Astrocyte of the spinal cord (primary cell): ENCODE measurements at regions not wholly inside any gene's neighbourhood (a gene's known extent, or its start where the extent isn't known, plus 50 kb on each side); places are given as distances from the start of the nearest gene placed in this dataset.
A peak's percentile ranks its signal among the peaks of the same experiment; 100 is the strongest.

ENCODE experiments used
- DNase-seq: peaks from one replicate; pipeline ENCODE4 v3.0.0; 2011; ENCODE audit warnings: low read depth, low spot score
- H3K4me3 ChIP-seq: 2 replicates; pipeline ENCODE4 v1.5.1; 2011; ENCODE audit warnings: low read depth, mild to moderate bottlenecking, low read length, moderate library complexity
- in situ Hi-C: cut with HindIII; loops from 2 replicates; pipeline ENCODE4 v1.10.0; 2017; ENCODE audit warnings: low sequenced_read_pairs
- TF ChIP-seq, protein P1 (sequence below): IDR thresholded peaks from 2 replicates; pipeline ENCODE4 v1.5.1; 2012; ENCODE audit warnings: low read depth, mild to moderate bottlenecking, low read length, inconsistent platforms

DNA sequence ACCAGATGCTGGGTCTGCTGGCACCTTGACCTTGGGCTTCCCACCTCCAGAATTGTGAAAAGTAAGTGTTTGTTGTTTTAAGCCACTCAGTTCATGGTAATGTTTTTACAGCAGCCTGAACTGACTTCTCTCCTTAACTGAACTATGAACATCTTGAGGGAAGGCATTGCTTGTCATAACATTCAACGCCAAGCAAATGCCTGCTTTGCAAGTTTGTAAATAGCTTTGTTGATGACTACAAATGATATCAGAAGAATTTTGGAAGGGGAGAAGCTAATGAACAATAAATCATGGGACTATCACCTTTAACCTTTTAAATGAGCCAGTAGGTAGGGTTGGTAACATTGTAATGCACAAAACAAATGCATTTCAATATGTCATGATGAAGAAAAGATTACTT lies 402.4 kb upstream of the ADARB2 start:
- in situ Hi-C loops, result no loop called here
- TF ChIP-seq, protein P1, sequence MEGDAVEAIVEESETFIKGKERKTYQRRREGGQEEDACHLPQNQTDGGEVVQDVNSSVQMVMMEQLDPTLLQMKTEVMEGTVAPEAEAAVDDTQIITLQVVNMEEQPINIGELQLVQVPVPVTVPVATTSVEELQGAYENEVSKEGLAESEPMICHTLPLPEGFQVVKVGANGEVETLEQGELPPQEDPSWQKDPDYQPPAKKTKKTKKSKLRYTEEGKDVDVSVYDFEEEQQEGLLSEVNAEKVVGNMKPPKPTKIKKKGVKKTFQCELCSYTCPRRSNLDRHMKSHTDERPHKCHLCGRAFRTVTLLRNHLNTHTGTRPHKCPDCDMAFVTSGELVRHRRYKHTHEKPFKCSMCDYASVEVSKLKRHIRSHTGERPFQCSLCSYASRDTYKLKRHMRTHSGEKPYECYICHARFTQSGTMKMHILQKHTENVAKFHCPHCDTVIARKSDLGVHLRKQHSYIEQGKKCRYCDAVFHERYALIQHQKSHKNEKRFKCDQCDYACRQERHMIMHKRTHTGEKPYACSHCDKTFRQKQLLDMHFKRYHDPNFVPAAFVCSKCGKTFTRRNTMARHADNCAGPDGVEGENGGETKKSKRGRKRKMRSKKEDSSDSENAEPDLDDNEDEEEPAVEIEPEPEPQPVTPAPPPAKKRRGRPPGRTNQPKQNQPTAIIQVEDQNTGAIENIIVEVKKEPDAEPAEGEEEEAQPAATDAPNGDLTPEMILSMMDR, result no peak
- no peak overlapping the region for H3K4me3 ChIP-seq
- DNase-seq, result no peak

DNA sequence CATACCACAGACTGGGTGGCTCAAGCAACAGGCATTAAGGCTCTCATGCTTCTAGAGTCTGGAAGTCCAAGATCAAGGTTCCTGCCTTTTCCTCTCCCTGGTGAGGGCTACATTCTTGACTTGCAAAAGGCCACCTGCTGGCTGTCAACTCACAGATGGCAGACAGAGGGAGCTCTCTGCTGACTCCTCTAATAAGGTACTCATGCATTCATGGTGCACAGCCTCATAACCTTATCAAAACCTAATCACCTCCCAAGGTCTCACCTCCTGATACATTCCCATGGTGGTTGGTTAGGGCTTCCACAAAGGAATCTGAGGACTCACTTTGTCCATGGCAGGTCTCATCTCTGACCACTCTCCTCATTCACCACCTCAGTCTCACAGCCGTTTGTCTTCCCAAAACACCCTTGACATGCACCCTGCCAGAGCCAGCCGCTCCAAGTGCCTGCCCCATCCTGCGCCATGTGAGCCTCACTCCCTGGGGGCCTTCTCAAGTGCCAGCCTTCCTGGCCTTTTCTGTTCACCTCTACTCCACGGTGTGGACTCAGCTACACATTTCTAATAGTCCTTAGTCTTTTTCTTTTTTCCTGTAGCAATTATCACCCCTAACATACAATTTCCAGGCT lies 400.3 kb upstream of the ADARB2 start:
- in situ Hi-C loops, result no loop called here
- DNase-seq, result peak; percentile 4
- TF ChIP-seq, protein P1, result peak; percentile 19
- H3K4me3 ChIP-seq, result no peak overlapping the region

DNA sequence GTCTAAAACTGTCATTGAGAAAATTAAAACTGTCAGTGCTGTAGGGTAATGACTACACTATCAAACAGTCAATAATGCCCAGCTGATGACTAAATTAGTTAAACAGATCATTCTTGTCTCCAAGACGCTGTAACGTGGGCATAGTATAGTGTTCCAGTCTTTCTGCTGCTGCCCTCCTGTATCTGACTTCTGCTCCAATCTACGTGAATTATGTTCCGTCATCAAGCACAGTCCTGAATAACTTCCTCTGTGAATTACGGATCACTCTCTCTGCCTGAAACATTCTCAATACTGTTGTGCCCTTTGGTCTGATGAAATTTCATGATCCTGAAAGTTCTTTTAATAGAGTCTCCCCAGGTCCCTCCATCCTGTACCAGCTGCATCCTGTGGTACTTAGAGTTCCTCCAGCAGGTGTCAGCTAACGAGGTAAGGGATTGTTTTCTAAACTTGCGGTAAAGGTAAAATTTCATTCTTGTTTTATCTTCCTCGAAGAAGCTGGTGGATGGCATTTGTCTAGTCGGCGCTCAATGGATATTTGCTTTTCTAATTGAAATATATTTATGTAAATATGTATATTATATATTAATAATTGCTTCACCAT lies 393.5 kb upstream of the ADARB2 start:
- TF ChIP-seq, protein P1, result no peak
- no peak overlapping the region for H3K4me3 ChIP-seq
- in situ Hi-C loops, result no loop called here
- no peak for DNase-seq

DNA sequence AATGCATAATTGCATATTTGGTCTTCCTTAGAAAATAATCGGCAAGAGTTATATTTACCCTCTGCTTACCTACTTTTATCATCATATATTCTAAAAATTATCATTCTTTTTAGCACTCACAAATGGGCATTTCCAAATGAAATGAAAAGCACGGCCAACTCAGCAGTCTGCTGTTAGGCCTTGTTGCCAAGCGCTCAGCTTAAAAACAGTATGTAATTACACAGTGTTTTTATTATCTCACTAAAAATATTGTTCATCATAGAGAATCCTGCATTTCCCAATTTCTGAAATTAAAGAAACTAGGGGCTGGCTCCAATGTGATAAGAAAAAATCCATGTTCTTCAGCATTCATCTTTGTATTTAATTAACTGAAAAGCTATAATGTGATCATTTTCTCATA lies 391.7 kb upstream of the ADARB2 start:
- H3K4me3 ChIP-seq, result no peak overlapping the region
- in situ Hi-C loops, result no loop called here

DNA sequence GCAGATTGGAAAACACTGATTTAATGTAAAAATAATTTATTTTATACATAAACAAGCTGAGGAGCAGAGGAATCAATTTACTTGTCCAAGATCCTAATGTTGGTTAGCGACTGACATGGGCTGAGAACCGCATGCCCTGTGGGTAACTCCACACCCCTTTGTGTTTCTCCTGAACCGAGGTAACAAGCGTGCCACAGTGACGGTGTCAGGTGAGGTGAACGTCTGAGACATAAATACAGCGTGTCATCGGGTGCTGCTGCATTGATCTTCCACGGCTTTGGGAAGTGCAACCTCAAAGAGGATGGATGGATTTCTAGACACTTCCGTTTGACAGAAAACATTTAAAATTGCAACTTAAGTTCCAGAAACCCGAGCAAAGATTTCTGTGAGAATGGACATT lies 386.8 kb upstream of the ADARB2 start:
- TF ChIP-seq, protein P1, result no peak
- in situ Hi-C loops, result no loop called here
- DNase-seq, result no peak
- no peak overlapping the region for H3K4me3 ChIP-seq

More for the DNA sequence above, 391.7 kb upstream of the ADARB2 start:
- no peak for DNase-seq
- TF ChIP-seq, protein P1, result no peak

DNA sequence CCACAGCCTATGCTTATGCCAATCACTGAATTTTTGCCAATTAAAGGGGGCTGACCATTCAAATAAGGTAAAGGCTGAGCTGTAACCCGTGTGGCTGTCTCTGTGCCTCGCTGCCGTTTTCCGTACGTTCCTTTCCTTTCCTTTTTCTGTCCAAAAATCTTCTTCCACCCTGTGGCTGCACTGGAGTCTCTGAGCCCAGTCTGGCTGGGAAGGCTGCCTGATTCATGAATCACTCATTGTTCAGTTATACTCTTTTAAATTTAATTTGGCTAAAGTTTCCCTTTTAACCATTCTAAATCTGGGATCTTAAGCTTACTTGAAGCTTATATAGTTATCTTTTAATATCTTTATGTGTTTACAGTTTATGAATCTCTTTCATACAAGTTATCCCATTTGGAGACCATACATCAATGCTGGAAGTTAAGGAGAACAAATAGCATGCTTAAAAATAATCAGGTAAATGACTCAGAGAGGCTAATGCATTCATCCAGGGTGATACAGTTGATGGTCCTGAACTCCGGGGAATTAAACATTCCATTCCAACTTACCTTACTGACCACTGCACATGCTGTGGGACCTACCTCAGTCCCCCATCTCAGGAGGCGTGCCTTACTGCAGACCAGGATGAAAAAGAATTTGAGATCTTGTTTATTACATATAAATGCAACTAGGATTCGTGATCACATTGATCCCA lies 385.3 kb upstream of the ADARB2 start:
- no peak overlapping the region for H3K4me3 ChIP-seq
- TF ChIP-seq, protein P1, result no peak
- DNase-seq, result peak; percentile 28
- in situ Hi-C loops, result no loop called here
